ENCODE measurements at regions not wholly inside any gene's neighbourhood (a gene's known extent, or its start where the extent isn't known, plus 50 kb on each side); places are given as distances from the start of the nearest gene placed in this dataset.
"Not testable (repeated sequence)": the region's sequence is repeated elsewhere in the genome, so short reads cannot be mapped to it uniquely, and the experiment has no call there.

GRCh38 chr1:29633771-29634170 lies 397.4 kb downstream of the PTPRU start:
- DNase-seq (ENCODE audit: low read depth), result no peak

GRCh38 chr1:29632806-29633615 lies 396.7 kb downstream of the PTPRU start:
- no peak for DNase-seq (ENCODE audit: low read depth)

GRCh38 chr1:29631836-29632805 lies 395.8 kb downstream of the PTPRU start:
- no peak for DNase-seq (ENCODE audit: low read depth)

GRCh38 chr1:29631361-29631760 lies 395.0 kb downstream of the PTPRU start:
- no peak for DNase-seq (ENCODE audit: low read depth)

- no peak for DNase-seq (ENCODE audit: low read depth)
Observed at GRCh38 chr1:29630756-29631155, 394.4 kb downstream of the PTPRU start.

- no peak for DNase-seq (ENCODE audit: low read depth)
Observed at GRCh38 chr1:29629814-29630516, 393.6 kb downstream of the PTPRU start.

GRCh38 chr1:29629401-29629800 lies 393.1 kb downstream of the PTPRU start:
- no peak for DNase-seq (ENCODE audit: low read depth)

- no peak for DNase-seq (ENCODE audit: low read depth)
Observed at GRCh38 chr1:29628190-29628589, 391.9 kb downstream of the PTPRU start.

GRCh38 chr1:29626726-29627125 lies 390.4 kb downstream of the PTPRU start:
- no peak for DNase-seq (ENCODE audit: low read depth)

- DNase-seq (ENCODE audit: low read depth), result no peak
Observed at GRCh38 chr1:29626066-29626465, 389.7 kb downstream of the PTPRU start.

GRCh38 chr1:29625084-29625420 lies 388.7 kb downstream of the PTPRU start:
- no peak for DNase-seq (ENCODE audit: low read depth)

- DNase-seq (ENCODE audit: low read depth), result no peak
Observed at GRCh38 chr1:29624320-29625083, 388.2 kb downstream of the PTPRU start.

GRCh38 chr1:29623501-29623900 lies 387.2 kb downstream of the PTPRU start:
- DNase-seq (ENCODE audit: low read depth), result no peak

GRCh38 chr1:29621826-29622435 lies 385.6 kb downstream of the PTPRU start:
- peak; percentile 79 for DNase-seq (ENCODE audit: low read depth)

- no peak for DNase-seq (ENCODE audit: low read depth)
Observed at GRCh38 chr1:29620631-29621030, 384.3 kb downstream of the PTPRU start.

GRCh38 chr1:29607236-29607635 lies 370.9 kb downstream of the PTPRU start:
- DNase-seq (ENCODE audit: low read depth), result peak; percentile 31

- DNase-seq (ENCODE audit: low read depth), result not testable (repeated sequence)
Observed at GRCh38 chr1:29604796-29605195, 368.5 kb downstream of the PTPRU start.

GRCh38 chr1:29603622-29604021 lies 367.3 kb downstream of the PTPRU start:
- DNase-seq (ENCODE audit: low read depth), result no peak

GRCh38 chr1:29602203-29602602 lies 365.9 kb downstream of the PTPRU start:
- DNase-seq (ENCODE audit: low read depth), result no peak

GRCh38 chr1:29601021-29601420 lies 364.7 kb downstream of the PTPRU start:
- DNase-seq (ENCODE audit: low read depth), result no peak

- DNase-seq (ENCODE audit: low read depth), result no peak
Observed at GRCh38 chr1:29599826-29600225, 363.5 kb downstream of the PTPRU start.
